NCI-H510A (cell line): ENCODE measurements at regions not wholly inside any gene's neighbourhood (a gene's known extent, or its start where the extent isn't known, plus 50 kb on each side); places are given as distances from the start of the nearest gene placed in this dataset.

ENCODE experiments used
- DNase-seq: peaks from one replicate; lab custom pipeline; 2025; lab: John Stamatoyannopoulos, UW

DNA sequence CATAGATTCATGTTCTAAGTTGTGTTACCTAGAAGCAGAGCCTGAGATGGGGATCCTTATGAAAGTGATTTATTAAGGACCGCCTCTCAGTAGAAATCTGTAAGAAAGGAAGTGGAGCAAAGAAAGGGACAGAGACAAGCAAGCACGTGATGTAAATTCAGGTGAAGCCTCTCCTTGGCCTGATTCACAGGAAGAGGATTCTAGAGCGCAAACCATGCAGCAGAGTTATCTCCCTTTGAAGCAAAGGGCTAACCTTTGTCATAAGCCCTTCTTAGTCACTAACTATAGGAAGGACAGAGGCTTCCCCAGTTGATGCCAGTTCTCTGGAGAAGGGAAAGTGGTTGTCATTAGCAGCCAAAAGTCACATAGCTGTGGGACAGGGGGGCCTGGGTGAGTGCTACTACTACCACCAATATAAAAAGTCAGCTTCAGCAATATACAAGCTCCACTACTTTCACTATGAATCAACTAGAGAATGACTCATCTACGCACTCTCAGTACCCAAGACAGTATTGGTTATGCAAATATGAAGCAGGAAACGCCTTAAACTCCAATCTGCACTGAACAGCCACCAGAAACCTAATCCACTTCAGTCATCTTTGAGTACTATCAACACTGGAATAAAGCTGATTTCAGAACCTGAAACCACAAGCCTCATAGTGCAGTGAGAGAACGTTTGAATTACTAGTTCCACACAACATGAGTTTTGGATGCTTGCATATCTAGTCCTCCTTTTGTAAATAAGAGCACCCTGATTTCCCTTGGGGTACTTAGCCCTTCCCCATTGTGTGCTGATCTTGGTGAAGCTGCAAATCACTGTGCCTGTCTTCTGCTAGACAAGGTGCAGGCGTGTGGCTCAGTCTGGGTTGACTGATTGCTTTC is 162.7 kb downstream of the ZNF608 start:
- no peak for DNase-seq

GRCh38 chr5:124582561-124582840 is 163.9 kb downstream of the ZNF608 start:
- no peak for DNase-seq

- DNase-seq, result no peak
Measured at GRCh38 chr5:124581738-124582560, 164.5 kb downstream of the ZNF608 start.

DNA sequence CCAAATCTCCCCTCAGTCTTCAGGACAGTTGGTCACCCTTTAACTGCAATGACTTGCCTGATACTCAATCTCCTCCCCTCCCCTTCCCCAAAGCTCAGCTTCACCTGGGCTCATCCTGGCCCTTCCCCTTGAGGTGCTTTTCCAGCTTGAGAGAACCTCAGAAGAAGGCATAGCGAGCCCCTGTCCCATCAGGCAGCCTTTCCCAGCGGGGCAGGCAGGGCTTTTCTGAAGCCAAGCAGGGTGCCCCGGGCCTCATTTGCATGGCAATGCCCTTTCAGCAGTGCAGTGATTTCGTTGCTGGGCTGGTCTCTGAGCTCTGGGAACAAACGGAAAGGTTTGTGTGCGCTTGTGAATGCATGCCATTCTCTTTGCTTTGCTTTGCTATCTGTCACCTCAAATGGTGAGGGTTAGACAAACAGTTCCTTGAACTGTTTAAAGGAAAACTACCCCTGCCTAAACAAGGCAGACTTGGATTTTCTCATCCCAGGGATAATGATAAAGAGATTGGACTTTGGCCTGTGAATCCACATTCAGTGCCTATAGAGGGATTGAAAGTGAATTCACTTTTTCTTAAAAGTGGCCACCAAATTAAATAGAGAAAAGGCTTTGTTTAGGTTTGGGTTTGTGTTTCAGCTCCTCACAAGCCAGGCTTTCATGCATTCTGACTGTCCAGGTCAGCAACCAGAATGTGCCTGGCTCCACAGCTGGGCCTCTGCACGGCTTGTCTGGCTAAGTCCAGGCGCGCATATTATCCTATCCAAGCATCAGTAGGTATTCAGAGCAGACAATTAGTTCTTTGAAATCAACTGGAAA is 165.3 kb downstream of the ZNF608 start:
- no peak for DNase-seq

DNA sequence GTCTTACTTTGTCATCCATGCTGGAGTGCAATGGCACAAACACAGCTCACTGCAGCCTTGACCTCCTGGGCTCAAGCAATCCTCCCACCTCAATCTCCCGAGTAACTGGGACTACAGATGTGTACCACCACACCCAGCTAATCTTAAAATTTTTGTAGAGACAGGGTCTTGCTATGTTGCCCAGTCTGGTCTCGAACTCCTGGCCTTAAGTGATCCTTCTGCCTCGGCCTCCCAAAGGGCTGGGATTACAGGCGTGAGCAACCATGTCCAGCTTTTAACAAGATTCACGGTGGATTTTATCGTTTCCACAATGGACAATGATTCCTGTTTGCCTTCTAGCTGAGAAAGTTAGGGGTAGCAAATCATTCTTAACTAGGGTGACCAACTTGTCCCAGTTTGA is 165.9 kb downstream of the ZNF608 start:
- DNase-seq, result no peak

GRCh38 chr5:124576848-124577409 is 169.5 kb downstream of the ZNF608 start:
- no peak for DNase-seq

GRCh38 chr5:124575725-124576124 is 170.7 kb downstream of the ZNF608 start:
- no peak for DNase-seq

- DNase-seq, result no peak
Measured at GRCh38 chr5:124574521-124575436, 171.7 kb downstream of the ZNF608 start.

GRCh38 chr5:124572971-124573370 is 173.5 kb downstream of the ZNF608 start:
- no peak for DNase-seq

DNA sequence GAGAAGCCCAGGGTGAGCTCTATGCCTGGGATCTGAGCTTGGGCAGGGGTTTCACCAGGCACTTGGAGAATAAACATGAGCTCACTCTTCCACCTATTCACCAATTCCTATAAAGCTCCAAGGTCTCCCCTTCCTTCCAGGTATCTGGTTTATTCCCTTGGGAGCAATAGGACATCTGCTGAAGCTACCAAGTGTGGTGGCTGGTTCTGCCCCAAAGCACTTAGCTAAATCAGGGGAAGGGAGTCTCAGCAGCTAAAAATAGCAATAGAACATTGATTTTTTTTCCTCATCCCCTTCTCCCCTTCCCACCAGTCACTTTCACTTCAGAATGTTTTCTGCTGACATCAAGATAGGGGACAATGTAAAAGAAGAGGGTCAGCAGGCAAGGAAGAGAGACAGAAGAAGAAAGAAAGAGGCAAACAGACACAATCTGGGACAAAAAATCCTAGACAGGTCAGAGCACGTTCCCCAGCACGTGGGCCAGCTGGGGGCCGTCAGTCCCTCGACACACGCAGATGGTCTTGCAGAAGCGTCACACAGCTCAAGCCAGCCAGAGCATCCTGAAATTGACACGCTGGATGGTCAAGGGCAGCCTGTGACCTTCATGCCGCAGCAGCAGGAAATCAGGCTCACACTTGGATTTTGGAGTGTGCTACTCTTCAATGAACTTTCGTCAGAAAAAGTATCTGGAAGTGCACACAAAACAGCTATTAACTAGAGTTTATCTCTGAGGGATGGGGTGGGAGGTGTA is 176.0 kb downstream of the ZNF608 start:
- DNase-seq, result no peak

- DNase-seq, result no peak
Measured at GRCh38 chr5:124566875-124567450, 179.5 kb downstream of the ZNF608 start.

GRCh38 chr5:124561451-124561850 is 185.0 kb downstream of the ZNF608 start:
- DNase-seq, result no peak

DNA sequence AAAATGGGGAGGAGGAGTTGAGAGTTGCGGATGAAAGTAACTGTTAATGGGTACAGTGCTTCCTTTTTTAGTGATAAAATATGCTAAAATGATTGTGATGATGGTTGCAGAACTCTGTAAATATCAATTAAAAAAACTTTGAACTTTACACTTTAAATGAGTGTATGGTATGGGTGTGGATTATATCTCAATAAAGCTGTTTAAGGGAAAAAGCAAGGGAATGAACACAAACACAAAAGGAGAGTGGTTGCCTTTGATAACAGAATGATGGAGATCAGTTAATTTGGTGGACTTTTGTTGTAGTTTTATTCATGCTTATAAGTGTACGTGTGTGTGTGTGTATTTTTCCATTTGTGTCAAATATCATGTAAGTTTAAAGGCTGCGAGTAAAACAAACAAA is 186.1 kb downstream of the ZNF608 start:
- no peak for DNase-seq

DNA sequence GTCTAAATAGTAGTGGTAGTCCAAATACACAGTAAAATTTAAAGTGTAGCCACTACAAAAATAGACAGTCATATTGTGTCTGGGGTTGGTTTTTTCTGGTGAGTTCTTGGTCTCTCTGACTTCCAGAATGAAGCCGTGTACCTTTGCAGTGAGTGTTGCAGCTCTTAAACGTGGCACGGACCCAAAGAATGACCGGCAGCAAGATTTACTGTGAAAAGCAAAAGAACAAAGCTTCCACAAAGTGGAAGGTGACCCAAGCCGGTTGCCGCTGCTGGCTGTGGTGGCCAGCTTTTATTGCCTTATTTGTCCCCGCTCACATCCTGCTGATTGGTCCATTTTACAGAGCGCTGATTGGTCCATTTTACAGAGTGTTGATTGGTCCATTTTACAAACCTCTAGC is 188.7 kb downstream of the ZNF608 start:
- no peak for DNase-seq

DNA sequence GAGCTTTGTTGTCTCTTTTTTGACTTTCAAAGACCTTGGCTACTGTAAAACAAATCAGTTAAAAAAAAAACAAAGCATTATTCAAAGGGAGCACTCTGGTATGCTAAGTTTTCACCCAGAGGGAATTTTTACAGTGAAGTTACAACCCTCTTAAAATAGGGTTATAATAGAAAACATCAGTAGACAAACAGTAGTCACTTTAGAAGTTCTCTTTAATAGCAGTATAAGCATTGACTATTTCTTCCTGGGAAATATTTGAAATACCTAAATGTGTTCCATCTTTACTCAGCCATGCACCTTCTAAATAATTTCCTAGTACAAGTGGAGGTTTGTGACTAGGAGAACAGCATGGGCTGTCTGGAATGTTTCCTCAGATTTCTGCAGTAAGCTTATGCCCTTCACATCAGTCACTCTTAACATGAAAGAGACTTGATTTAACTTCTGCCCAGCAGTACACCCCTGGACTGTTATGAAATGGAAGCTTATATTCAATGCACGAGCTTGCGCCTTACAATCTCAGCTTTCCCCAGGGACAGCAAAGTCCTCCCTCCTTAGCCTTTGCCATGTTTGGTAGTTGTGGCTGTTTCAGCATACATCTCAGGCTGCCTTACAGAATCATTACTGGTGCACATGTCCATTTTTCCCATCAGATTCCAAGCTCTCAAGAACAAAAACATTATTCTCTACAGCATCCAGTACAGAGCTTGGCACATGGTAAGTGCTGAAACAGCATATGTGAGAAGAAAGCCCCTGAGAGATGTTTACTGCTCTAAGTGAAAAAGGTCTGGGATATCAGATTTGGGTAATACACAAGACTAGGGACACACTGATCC is 191.5 kb downstream of the ZNF608 start:
- DNase-seq, result no peak

DNA sequence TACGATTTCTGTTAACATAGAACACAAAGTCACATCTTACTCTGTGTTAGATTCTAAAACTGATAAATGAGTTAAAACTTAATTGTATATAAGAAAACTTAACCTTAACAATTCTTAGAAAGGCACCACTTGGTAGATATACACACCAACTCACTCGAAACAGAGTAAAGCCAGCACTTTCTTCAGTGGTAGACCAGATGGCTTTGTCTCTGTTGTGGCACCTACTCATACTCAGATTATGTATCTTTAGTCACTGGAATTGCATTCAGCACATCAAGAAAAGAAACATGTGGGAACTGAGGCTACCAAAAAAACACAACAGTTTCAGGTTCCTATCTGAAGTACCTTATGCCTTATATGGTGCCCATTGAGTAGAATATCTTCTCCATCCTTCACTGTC is 192.5 kb downstream of the ZNF608 start:
- DNase-seq, result no peak

DNA sequence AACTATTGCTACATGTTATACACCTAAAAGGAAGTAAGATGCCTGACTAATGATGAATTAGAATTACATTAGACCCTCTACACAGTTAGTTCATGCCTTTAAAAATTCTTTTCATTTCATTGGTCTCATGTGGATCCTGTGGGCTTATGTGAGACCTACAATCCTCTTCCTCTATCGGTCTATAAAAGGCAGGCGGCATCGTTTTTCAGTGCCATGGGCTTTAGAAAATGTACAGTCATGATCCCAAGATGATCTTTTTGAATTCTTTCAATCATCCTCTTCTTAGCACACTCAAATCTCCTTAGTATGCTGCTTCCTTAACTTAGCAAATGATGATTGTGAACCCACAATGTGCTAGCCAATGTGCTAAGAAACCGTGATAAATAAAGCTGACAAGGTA is 193.9 kb downstream of the ZNF608 start:
- DNase-seq, result no peak

DNA sequence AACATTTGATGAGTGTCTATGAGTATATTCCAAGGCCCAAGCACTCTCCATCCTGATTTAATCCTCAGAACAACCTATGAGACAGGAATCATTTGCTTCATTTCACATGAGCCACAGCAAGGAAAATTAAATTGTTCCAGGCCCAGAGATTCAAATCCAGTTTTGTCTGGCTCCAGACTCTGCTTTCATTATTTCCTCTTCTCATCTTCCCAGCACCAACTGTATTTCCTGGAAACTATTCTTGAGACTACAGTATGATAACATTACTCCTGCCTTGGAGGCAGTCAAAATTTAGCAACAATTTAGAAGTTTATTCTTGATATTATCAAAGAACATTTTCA is 194.5 kb downstream of the ZNF608 start:
- no peak for DNase-seq

DNA sequence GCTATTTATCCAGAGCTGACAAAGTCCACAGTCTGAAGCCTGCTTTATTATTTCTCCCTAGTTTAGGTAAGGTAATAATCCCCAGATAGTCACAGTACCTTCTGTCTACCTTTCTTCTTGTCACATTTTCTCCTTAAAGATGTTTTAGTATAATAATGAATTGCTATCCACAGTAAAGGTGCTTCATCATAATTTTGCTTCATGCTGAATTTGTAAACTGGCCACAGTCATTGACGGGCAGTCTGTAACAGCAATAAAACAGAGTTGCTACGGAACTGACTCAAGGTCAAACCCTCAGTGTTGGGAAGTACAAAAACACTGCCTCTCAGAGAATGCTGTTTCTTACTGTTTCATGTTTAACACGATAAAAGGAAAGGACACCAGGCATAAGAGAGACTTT is 195.7 kb downstream of the ZNF608 start:
- no peak for DNase-seq
